ENCODE measurements at regions not wholly inside any gene's neighbourhood (a gene's known extent, or its start where the extent isn't known, plus 50 kb on each side); places are given as distances from the start of the nearest gene placed in this dataset.

DNA sequence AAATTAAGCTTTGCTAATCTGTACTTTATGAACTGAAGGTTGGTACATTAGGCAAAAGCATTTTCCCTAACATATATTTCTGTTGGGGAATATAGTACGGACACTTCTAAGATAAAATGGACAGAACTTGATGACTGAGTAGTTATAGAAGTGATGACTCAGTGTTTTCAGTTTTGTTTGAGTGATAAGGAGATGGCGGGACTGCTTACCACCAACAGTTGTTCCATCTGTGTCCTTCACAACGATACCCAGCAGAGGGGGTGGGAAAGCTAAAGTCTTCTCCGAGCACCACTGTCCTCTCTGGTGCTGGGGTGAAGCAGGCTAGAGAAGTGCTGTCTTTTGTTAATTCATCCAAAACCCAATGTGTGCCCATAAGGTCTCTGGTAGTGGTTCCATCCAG is 195.8 kb downstream of the CD47 start:
- DNase-seq = no peak

DNA sequence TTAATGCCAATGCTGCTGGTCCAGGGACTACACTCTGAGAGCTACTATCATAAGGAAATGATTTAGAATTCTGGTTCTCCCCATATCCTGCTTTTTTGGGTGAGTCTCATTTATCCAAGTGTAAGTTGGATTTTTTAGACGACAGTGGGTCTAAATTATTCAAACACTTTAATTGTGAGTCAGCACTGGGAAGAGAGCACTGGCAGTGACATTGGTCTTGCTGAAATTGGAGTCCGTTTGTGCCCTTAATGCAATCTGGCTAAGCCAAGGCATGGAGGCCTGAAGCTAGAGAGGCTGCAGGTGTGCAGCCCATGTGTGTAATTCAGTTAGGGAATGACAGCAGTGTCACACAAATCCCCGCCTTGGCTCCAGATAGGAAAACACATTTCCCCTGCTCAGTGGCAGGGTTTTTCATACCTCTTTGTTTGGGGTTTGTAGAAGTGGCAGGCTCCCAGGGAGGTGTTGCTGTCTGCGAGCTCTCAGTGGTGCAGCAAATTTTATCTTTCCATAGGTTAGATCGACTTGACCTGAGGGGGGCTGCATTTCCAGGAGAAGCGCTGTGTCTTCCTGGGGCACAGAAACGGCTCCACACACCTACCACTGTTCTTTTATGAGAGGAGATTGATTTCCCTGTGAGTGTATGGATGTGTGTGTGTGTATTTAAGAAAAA is 197.7 kb downstream of the CD47 start:
- DNase-seq = no peak

DNA sequence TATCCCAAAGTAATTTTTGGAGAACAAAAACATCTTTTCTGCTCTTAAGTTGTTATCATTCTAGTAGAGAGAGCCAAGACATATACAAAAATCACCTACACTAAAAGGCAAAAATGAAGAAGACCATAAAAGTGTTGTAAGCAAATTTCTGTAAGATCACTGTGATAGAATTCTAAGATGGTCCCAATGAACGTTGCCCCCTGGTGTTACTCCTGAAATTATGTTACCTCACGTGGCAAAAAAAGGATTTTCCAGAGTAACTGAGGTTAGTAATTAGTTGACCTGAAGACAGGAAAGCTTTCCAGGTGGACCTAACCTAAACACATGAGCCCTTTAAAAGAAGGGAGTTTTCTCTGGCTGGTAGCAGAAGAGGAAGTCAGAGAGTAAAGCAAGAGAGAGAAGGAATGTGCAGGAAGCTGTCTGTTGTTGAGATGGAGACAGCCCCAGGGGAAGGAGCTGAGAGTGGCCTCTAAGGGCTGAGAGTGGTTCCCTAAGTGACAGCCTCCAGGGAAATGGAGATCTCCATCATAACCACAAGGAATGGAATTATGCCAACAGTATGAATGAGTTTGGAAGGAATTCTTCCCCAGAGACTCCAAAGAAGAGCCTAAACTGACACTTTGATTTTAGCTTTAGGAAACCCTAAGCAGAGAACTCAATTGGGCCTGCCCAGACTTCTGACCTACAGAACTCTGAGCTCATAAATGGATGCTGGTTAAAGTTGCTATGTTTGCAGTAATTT is 205.9 kb downstream of the CD47 start:
- no peak for DNase-seq

DNA sequence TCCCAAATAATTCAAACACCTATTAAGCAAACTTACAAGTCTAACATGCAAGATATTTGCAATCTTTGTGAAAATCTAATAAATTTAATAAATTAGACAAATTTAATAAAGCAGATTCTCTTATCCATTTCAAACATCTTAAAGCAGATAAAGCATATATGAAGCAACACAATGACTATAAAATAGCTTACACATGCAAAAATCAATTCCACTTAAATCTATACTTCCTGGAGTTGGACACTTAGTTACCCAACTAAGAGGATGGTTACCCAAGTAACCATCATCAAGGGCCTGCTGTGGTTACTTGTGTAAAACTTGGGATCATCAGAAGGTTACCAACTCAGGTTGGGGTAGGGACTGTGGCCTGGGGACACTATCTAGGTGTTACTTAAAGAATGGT is 206.8 kb downstream of the CD47 start:
- DNase-seq = no peak

DNA sequence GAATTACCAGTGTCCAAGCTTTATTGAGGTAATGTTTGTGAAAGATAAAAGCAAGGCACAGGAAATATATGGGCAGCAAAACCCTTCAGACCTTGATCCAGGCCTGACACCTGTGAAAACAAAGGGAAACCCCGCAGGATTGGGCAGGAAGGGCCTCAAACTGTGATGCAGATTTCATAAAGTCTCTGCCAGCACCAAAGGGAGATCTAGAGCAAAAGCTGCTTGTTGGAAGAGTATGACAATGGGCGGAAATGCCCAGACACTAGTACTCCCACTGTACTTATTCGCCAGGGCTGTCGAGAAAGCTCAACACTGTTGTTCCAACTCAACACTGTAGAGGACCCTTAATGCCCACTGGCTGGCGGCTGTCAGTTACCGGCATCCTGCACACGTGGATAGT is 207.9 kb downstream of the CD47 start:
- no peak for DNase-seq

DNA sequence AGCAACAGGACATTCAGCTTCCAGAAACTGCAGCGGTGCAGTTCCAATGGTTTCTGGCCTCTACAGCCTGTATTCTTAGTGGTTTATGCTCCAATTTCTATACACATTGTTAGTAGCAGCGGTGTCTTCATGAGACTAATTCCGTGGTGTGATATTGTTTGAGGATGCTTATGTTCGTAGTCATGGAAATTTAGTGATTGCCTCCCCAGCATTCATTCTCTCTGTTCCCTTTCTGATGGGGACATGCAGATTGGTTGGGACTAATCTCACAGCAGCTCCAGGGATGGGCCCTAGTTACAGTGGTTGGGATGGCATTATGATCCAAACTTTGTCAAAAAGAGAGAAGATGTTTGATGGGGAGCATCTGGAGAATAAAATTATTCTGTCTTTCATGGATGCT is 208.6 kb downstream of the CD47 start:
- DNase-seq = no peak

DNA sequence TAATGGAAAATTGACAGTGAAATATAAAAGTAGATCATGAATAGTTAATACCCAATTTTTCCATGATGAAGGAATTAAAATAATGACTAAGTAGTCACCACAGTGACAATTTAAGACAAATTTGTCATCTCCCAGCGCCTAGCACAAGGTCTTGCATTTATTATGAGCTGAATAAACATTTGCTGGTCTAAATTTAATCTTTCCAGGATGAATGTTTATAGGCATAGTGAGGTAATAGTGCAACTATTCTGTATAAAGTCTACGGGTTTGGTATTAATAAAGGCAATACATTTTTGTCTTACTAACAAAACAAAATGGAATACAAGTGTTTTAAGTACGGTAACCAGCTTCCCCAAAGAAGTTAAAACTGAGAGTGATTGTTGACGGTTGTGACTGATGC is 209.3 kb downstream of the CD47 start:
- DNase-seq = no peak

DNA sequence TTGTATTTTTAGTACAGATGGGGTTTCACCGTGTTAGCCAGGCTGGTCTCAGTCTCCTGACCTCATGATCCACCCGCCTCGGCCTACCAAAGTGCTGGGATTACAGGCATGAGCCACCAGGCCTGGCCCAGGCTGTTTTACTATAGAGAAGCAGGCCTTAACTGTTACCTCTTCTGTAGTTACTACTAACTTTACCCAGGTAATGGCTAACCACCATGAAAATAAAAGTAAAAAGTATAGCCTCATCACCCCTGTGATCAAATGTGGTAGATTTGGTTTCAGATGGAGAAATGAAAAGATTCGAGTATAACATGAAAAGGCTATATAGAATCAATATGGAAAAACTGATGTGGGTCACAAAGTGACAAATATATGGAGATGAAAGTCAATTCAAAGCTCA is 210.1 kb downstream of the CD47 start:
- no peak for DNase-seq

DNA sequence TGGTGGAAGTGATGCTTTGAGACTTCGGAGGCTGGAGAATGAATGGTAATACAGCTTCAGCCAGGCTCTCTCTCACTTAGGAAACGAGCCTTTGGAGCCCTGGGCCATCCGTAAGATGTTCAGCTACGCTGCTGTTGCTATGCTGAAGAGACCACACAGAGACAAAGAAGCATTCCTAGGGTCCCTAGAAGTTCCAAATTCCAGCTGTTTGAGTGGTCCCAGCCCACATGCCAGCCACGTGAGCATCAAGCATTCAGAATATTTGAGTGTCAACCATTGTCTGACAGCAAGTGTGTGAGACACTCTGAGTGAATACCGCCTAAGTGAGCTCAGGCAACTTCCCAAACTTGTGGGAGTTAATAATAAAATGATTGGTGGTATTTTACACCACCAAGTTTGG is 212.9 kb downstream of the CD47 start:
- DNase-seq = no peak

DNA sequence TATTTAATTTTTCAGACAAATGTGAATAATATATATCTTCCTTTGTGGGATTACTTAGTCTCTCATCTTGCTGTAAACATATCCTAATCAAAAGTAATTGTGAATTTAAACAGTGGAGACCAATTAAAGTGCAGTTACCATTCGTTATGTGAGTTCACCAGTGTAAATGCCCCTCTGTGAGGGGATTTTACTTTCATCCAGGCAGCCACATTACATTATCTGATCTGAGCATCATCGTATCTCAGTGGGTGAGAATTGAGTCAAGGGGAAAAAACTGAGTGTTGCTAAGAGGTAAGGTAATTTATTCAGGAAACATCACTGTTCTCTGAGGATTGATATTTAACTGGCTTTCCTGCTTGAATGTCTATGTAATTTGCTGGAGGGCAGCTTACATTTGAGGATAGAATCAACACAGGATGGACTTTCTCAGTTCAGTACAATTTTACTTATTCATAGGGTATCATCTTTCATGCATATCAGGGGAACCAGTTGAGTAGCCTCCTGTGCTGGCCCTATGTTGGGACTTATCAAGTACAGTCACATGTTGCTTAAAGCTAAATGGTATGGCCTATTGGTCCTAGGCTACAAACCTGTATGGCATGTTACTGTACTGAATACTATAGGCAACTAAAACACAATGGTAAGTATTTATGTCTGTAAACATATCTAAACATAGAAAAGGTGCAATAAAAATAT is 219.7 kb downstream of the CD47 start:
- no peak for DNase-seq

DNA sequence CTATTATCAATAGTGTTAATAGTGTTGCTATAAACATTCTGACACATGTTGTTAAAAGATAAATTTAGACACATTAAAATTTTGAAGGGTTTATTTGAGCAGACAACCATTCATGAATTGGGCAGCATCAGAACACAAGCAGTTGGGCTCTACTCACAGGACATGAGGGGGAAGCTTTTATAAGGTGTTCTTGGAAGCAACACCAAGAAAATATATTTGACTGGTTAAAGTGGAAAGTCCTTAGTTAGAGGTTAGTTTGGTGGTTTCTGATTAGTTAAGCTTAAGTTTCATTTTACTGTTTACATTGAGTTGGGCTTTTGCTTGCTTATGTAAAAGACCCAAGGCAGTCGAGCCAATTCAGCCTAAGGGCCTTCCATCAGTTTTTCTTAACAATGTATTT is 220.7 kb downstream of the CD47 start:
- DNase-seq = no peak

DNA sequence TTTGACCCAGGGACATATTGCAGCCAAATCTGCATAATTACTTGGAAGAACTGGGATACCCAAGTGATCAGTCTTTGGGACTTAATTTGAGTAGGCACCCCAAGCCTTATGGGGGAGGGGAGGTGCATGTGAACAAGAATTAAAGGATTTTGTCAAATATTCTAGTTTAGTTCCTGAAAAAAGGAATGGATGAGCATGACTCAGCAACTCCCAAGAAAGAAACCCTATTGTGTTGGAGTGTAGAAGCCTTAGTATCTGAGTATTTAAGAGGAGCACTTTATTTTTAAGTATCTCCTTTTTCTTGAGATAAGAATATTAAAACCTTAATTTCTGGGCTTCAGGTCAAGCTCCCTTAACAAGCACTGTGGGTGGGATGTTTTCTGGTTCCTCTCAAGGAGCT is 222.4 kb downstream of the CD47 start:
- no peak for DNase-seq

DNA sequence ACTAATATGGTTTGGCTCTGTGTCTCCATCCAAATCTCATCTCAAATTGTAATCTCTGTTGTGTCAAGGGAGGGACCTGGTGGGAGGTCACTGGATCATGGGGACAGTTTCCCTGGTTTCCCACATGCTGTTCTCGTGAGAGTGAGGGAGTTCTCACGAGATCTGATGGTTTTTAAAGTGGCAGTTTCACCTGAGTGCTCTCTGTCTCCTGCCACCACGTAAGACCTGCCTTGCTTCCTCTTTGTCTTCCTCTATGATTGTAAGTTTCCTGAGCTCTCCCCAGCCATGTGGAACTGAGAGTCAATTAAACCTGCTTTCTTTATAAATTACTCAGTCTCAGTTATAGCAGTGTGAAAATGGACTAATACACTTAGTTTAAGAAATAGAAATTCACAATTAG is 228.9 kb downstream of the CD47 start:
- DNase-seq = no peak

DNA sequence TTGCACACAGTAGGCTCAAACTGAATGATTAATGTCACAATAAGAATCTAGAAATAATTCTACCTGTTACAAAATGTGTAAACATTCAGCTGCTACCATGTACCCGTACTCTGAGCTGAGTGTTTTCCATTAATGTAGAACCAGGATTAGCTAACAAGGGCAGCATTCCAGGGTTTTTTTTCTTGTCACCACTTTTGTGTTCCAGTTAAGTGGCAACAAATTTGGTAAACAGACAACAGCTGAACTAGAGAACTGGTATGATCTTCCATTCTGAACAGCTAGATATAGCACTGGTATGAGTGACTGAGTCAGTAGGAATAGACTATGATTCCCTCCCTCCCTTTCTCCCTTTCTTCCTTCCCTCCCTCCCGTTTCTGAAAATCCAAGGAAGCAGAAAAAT is 229.4 kb downstream of the CD47 start:
- no peak for DNase-seq
